HEK293 (cell line): ENCODE measurements at regions not wholly inside any gene's neighbourhood (a gene's known extent, or its start where the extent isn't known, plus 50 kb on each side); places are given as distances from the start of the nearest gene placed in this dataset.

Experiments
- CTCF ChIA-PET: fragments of 350-600 bp; formaldehyde crosslinking; extraction: SDS; loops from one replicate; lab custom pipeline; 2021; ENCODE audit warnings: antibody characterized with exemption; lab: Yijun Ruan, JAX
- POLR2A ChIA-PET: fragments of 300-600 bp; formaldehyde crosslinking; extraction: SDS; loops from one replicate; lab custom pipeline; 2020; ENCODE audit warnings: antibody characterized with exemption, inconsistent platforms; lab: Yijun Ruan, JAX
- H3K27ac ChIP-seq: fragments of 200-500 bp; sonication (Bioruptor generic); 2 replicates; pipeline ENCODE4 v1.5.1; 2014; ENCODE audit warnings: low read depth, low read length, control low read depth, inconsistent platforms; ENCODE audit errors: extremely low read depth
- H3K36me3 ChIP-seq, 2 experiments: fragments of 200-500 bp in 1 of 2; sonication (Bioruptor generic) in 1 of 2; 1 replicate in 1 of 2; 2 replicates in 1 of 2; pipeline ENCODE4 v1.5.1; 2014 to 2017; ENCODE audit warnings: inconsistent platforms in 2 of 2, low read length in 2 of 2; ENCODE audit not compliant: control insufficient read depth in 2 of 2, insufficient read depth in 1 of 2
- H3K4me1 ChIP-seq: fragments of 200-500 bp; sonication (Bioruptor generic); 2 replicates; pipeline ENCODE4 v1.5.1; 2014; ENCODE audit warnings: mild to moderate bottlenecking, low read length, inconsistent platforms; ENCODE audit not compliant: control insufficient read depth, insufficient read depth
- H3K4me3 ChIP-seq: 2 replicates; pipeline ENCODE4 v1.5.1; 2011; ENCODE audit warnings: low read depth, mild to moderate bottlenecking, control low read depth, low read length, moderate library complexity
- H3K9me3 ChIP-seq: fragments of 200-500 bp; sonication (Bioruptor generic); 2 replicates; pipeline ENCODE4 v1.5.1; 2014; ENCODE audit warnings: low read depth, low read length, inconsistent platforms; ENCODE audit not compliant: control insufficient read depth, insufficient read depth
- AEBP2 ChIP-seq: fragments of 450-650 bp; formaldehyde crosslinking; IDR thresholded peaks from 2 replicates; pipeline ENCODE4 v1.5.1; 2016; ENCODE audit warnings: missing biosample characterization, missing genetic modification characterization, borderline replicate concordance
- FEZF1 ChIP-seq: fragments of 450-650 bp; formaldehyde crosslinking; IDR thresholded peaks from 2 replicates; pipeline ENCODE4 v1.5.1; 2016; ENCODE audit warnings: missing biosample characterization, missing genetic modification characterization
- MEIS1 ChIP-seq: sonication (generic); formaldehyde crosslinking; IDR thresholded peaks from 2 replicates; pipeline ENCODE4 v1.8.1; 2022; ENCODE audit warnings: missing genetic modification reagents, mild to moderate bottlenecking, borderline replicate concordance
- PRDM10 ChIP-seq: fragments of 450-650 bp; formaldehyde crosslinking; IDR thresholded peaks from 2 replicates; pipeline ENCODE4 v1.5.1; 2016; ENCODE audit warnings: missing biosample characterization, missing genetic modification characterization
- SP3 ChIP-seq: fragments of 450-650 bp; formaldehyde crosslinking; IDR thresholded peaks from 2 replicates; pipeline ENCODE4 v1.5.1; 2016; ENCODE audit warnings: missing biosample characterization, missing genetic modification characterization
- ZFP3 ChIP-seq: fragments of 450-650 bp; formaldehyde crosslinking; IDR thresholded peaks from 2 replicates; pipeline ENCODE4 v1.5.1; 2016; ENCODE audit warnings: low read depth, missing biosample characterization, missing genetic modification characterization
- ZFP41 ChIP-seq: fragments of 450-650 bp; formaldehyde crosslinking; IDR thresholded peaks from 2 replicates; pipeline ENCODE4 v1.5.1; 2016; ENCODE audit warnings: missing biosample characterization, missing genetic modification characterization, borderline replicate concordance
- ZNF112 ChIP-seq: fragments of 450-650 bp; formaldehyde crosslinking; IDR thresholded peaks from 2 replicates; pipeline ENCODE4 v1.5.0; 2017; ENCODE audit warnings: missing biosample characterization, missing genetic modification characterization
- ZNF146 ChIP-seq: fragments of 450-650 bp; formaldehyde crosslinking; IDR thresholded peaks from 2 replicates; pipeline ENCODE4 v1.5.1; 2016; ENCODE audit warnings: missing biosample characterization, missing genetic modification characterization
- ZNF148 ChIP-seq: fragments of 450-650 bp; formaldehyde crosslinking; IDR thresholded peaks from 2 replicates; pipeline ENCODE4 v1.5.0; 2017; ENCODE audit warnings: missing biosample characterization, missing genetic modification characterization, borderline replicate concordance
- ZNF2 ChIP-seq: fragments of 450-650 bp; formaldehyde crosslinking; IDR thresholded peaks from 2 replicates; pipeline ENCODE4 v1.5.1; 2016; ENCODE audit warnings: missing biosample characterization, missing genetic modification characterization
- ZNF274 ChIP-seq, 2 experiments: fragments of 200-500 bp in 1 of 2; fragments of 450-650 bp in 1 of 2; sonication (Bioruptor generic) in 1 of 2; formaldehyde crosslinking in 1 of 2; IDR thresholded peaks; 2 replicates each; pipeline versions ENCODE4 v1.5.1 to v1.6.1; 2014 to 2016; ENCODE audit warnings: borderline replicate concordance in 1 of 2, inconsistent platforms in 1 of 2, low read length in 1 of 2, missing biosample characterization in 1 of 2, missing genetic modification characterization in 1 of 2
- ZNF362 ChIP-seq: fragments of 450-650 bp; formaldehyde crosslinking; IDR thresholded peaks from 2 replicates; pipeline ENCODE4 v1.5.1; 2016; ENCODE audit warnings: missing biosample characterization, missing genetic modification characterization
- ZNF518A ChIP-seq: fragments of 450-650 bp; formaldehyde crosslinking; conservative IDR thresholded peaks from 2 replicates; pipeline ENCODE4 v1.5.1; 2016; ENCODE audit warnings: low read depth, missing biosample characterization, missing genetic modification characterization
- ZNF521 ChIP-seq: fragments of 450-650 bp; formaldehyde crosslinking; IDR thresholded peaks from 2 replicates; pipeline ENCODE4 v1.5.1; 2017; ENCODE audit warnings: missing biosample characterization, mild to moderate bottlenecking, missing genetic modification characterization
- ZNF530 ChIP-seq: fragments of 450-650 bp; formaldehyde crosslinking; IDR thresholded peaks from 2 replicates; pipeline ENCODE4 v1.5.1; 2016; ENCODE audit warnings: low read depth, missing biosample characterization, missing genetic modification characterization
- ZNF580 ChIP-seq: fragments of 450-650 bp; formaldehyde crosslinking; IDR thresholded peaks from 2 replicates; pipeline ENCODE4 v1.5.1; 2016; ENCODE audit warnings: missing biosample characterization, missing genetic modification characterization
- ZNF777 ChIP-seq: fragments of 450-650 bp; formaldehyde crosslinking; IDR thresholded peaks from 2 replicates; pipeline ENCODE4 v1.5.1; 2017; ENCODE audit warnings: missing biosample characterization, missing genetic modification characterization, borderline replicate concordance

- TF ChIP-seq ZNF777 (tag by site-specific recombination) (no peak), PRDM10 (tag by site-specific recombination) (no peak), MEIS1 (CRISPR knock-in tag) (no peak), ZNF362 (no peak), ZFP41 (tag by site-specific recombination) (no peak)
Measured at GRCh38 chr6:90759664-90760063, 172.8 kb upstream of the MAP3K7 start (continued).

- no peak for TF ChIP-seq ZNF580 (tag by site-specific recombination)
- no peak for TF ChIP-seq ZNF518A (tag by site-specific recombination)
- TF ChIP-seq ZNF521 (tag by site-specific recombination): no peak
- no peak for TF ChIP-seq ZNF148 (tag by site-specific recombination)
- no peak for TF ChIP-seq AEBP2
- no peak for TF ChIP-seq SP3
- TF ChIP-seq FEZF1 (tag by site-specific recombination): no peak
- TF ChIP-seq ZNF112 (tag by site-specific recombination): no peak
- no peak for TF ChIP-seq ZNF146 (tag by site-specific recombination)
- TF ChIP-seq ZFP3 (tag by site-specific recombination): no peak
- TF ChIP-seq ZNF274 (IDR thresholded peaks at IDR 0.05; ENCODE audit: low read length): no peak
- TF ChIP-seq ZNF274 (tag by site-specific recombination; IDR thresholded peaks at IDR 0.05; ENCODE audit: borderline replicate concordance): no peak
- no peak for TF ChIP-seq ZNF530
- TF ChIP-seq ZNF2: no peak
- ChIA-PET CTCF (no interaction called here), POLR2A (no interaction called here)
- Histone ChIP-seq H3K4me1 (0 out of 2 replicates have a peak, but pooled peaks cover 2% of the 10 kb centered on the region), H3K4me3 (no peak overlapping the region), H3K36me3 (no peaks in the 10 kb centered on the region), H3K9me3 (no peaks in the 10 kb centered on the region), H3K27ac (no peak overlapping the region)
Measured at GRCh38 chr6:90758741-90759140, 171.9 kb upstream of the MAP3K7 start.
